ENCODE measurements at regions not wholly inside any gene's neighbourhood (a gene's known extent, or its start where the extent isn't known, plus 50 kb on each side); places are given as distances from the start of the nearest gene placed in this dataset.

GRCh38 chr11:15499674-15500073 is 385.0 kb downstream of the INSC start:
- Histone ChIP-seq H3K4me3 (no peak overlapping the region), H3K9me3 (no peaks in the 10 kb centered on the region), H3K4me1 (no peaks in the 10 kb centered on the region), H3K36me3 (no peaks in the 10 kb centered on the region), H3K27ac (no peak overlapping the region), H3K27me3 (replicated peaks in 1 of 7) (no peaks in the 10 kb centered on the region)
- TF ChIP-seq POLR2AphosphoS5 (IDR thresholded peaks at IDR 0.05) (no peak), POLR2A (IDR thresholded peaks at IDR 0.05) (no peak)
- TF ChIP-seq, protein P1, sequence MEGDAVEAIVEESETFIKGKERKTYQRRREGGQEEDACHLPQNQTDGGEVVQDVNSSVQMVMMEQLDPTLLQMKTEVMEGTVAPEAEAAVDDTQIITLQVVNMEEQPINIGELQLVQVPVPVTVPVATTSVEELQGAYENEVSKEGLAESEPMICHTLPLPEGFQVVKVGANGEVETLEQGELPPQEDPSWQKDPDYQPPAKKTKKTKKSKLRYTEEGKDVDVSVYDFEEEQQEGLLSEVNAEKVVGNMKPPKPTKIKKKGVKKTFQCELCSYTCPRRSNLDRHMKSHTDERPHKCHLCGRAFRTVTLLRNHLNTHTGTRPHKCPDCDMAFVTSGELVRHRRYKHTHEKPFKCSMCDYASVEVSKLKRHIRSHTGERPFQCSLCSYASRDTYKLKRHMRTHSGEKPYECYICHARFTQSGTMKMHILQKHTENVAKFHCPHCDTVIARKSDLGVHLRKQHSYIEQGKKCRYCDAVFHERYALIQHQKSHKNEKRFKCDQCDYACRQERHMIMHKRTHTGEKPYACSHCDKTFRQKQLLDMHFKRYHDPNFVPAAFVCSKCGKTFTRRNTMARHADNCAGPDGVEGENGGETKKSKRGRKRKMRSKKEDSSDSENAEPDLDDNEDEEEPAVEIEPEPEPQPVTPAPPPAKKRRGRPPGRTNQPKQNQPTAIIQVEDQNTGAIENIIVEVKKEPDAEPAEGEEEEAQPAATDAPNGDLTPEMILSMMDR (IDR thresholded peaks at IDR 0.05 in 8 of 11, conservative IDR thresholded peaks at IDR 0.05 in 3 of 11), result no peak
- no peak for DNase-seq
- intact Hi-C loops (cut with DNase I; ENCODE audit: low total_unique reads), result no loop called here
- 61 to 84% (median 80%) methylated on average over 3 of the region's 3 CpGs for WGBS, 5 donors

GRCh38 chr11:15500643-15501042 is 385.9 kb downstream of the INSC start:
- TF ChIP-seq, protein P1 (IDR thresholded peaks at IDR 0.05 in 8 of 11, conservative IDR thresholded peaks at IDR 0.05 in 3 of 11), result no peak
- TF ChIP-seq POLR2AphosphoS5 (IDR thresholded peaks at IDR 0.05) (no peak), POLR2A (IDR thresholded peaks at IDR 0.05) (no peak)
- intact Hi-C loops (cut with DNase I; ENCODE audit: low total_unique reads), result no loop called here
- H3K9me3 ChIP-seq, result no peaks in the 10 kb centered on the region
- no peak for DNase-seq
- H3K27me3 ChIP-seq (replicated peaks in 1 of 7), result no peaks in the 10 kb centered on the region
- H3K4me3 ChIP-seq, result no peak overlapping the region
- no peaks in the 10 kb centered on the region for H3K4me1 ChIP-seq
- 68 to 80% (median 72%) methylated on average over 4 of the region's 4 CpGs for WGBS, 5 donors
- no peak overlapping the region for H3K27ac ChIP-seq
- no peaks in the 10 kb centered on the region for H3K36me3 ChIP-seq

DNA sequence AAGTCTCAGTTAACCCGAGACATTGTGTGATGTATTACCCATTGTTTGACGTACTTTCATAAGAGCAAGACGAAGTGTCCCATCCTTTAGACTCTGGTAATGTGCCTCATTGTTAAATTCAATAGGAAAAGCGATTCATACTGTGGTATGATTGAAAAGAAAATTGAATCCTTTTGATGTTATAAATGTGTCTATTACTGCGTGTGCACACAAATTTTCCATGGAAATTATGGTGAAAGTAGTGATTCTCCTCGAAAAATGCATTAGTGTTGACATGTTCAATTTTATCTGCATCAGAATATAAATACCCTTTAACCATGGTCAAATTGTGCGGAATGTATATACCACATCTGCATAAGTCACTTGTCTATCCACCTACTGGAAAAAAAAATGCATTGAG is 386.8 kb downstream of the INSC start:
- no peak for DNase-seq
- 63 to 73% (median 69%) methylated on average over 7 of the region's 7 CpGs for WGBS, 5 donors
- TF ChIP-seq POLR2AphosphoS5 (IDR thresholded peaks at IDR 0.05), result no peak
- TF ChIP-seq, protein P1 (IDR thresholded peaks at IDR 0.05 in 8 of 11, conservative IDR thresholded peaks at IDR 0.05 in 3 of 11), result no peak
- TF ChIP-seq POLR2A (IDR thresholded peaks at IDR 0.05), result no peak
- intact Hi-C loops (cut with DNase I; ENCODE audit: low total_unique reads), result no loop called here
- Histone ChIP-seq H3K27me3 (replicated peaks in 1 of 7) (no peaks in the 10 kb centered on the region), H3K9me3 (no peaks in the 10 kb centered on the region), H3K4me3 (no peak overlapping the region), H3K36me3 (no peaks in the 10 kb centered on the region), H3K4me1 (no peaks in the 10 kb centered on the region), H3K27ac (no peak overlapping the region)

- H3K4me1 ChIP-seq, result no peaks in the 10 kb centered on the region
- no peak overlapping the region for H3K27ac ChIP-seq
- WGBS, 5 donors, result 91 to 97% (median 96%) methylated on average over 1 of the region's 1 CpG
- no peaks in the 10 kb centered on the region for H3K27me3 ChIP-seq (replicated peaks in 1 of 7)
- H3K4me3 ChIP-seq, result no peak overlapping the region
- no peaks in the 10 kb centered on the region for H3K36me3 ChIP-seq
- intact Hi-C loops (cut with DNase I; ENCODE audit: low total_unique reads), result no loop called here
- no peaks in the 10 kb centered on the region for H3K9me3 ChIP-seq
- DNase-seq, result no peak
- no peak for TF ChIP-seq POLR2A (IDR thresholded peaks at IDR 0.05)
Observed at GRCh38 chr11:15505155-15505554, 390.4 kb downstream of the INSC start.

GRCh38 chr11:15507592-15507991 is 392.9 kb downstream of the INSC start:
- no peaks in the 10 kb centered on the region for H3K4me1 ChIP-seq
- TF ChIP-seq, protein P1 (IDR thresholded peaks at IDR 0.05 in 8 of 11, conservative IDR thresholded peaks at IDR 0.05 in 3 of 11), result no peak
- TF ChIP-seq POLR2A (IDR thresholded peaks at IDR 0.05), result no peak
- TF ChIP-seq POLR2AphosphoS5 (IDR thresholded peaks at IDR 0.05), result no peak
- intact Hi-C loops (cut with DNase I; ENCODE audit: low total_unique reads), result no loop called here
- H3K9me3 ChIP-seq, result peaks cover 0 to 8% (median 0%) of the 10 kb centered on the region in 8 donors
- H3K4me3 ChIP-seq, result no peak overlapping the region
- no peak for DNase-seq
- no peaks in the 10 kb centered on the region for H3K27me3 ChIP-seq (replicated peaks in 1 of 7)
- 73 to 86% (median 82%) methylated on average over 6 of the region's 6 CpGs for WGBS, 5 donors
- H3K36me3 ChIP-seq, result no peaks in the 10 kb centered on the region
- no peak overlapping the region for H3K27ac ChIP-seq
